ENCODE measurements at regions not wholly inside any gene's neighbourhood (a gene's known extent, or its start where the extent isn't known, plus 50 kb on each side); places are given as distances from the start of the nearest gene placed in this dataset.
A peak's percentile ranks its signal among the peaks of the same experiment; 100 is the strongest.

DNA sequence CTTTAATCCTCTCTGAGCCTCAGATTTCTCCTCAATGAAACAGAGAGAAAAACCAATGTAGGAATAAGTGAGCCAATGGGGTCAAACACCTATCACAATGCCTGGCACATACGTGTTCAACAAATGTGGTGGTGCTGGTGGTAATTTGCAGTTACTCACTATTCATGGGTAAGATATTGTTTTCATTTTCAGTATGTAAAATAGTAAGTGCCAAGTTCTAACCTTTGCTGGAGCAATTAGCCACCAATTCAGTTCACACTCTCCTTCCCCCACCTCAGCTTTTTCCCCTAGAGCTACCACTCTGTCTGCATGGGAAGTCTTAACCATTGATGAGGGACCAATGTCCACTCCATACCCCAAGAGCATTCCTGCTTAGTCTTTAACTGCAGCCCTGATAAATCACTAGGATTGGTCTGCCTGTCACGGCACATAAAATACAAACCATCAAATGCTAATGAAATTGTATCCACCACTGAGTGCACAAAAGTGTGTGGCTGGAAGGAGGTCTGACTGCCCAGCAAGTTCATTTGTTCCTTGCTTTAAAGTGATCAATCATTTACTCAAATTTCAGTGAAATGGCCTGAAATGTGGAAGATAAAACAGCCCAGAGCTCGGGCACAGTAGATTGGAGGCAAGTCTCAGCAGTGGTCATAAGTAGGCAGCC lies 187.4 kb upstream of the API5 start:
- H3K4me1 ChIP-seq = no peaks in the 10 kb centered on the region
- no peaks in the 10 kb centered on the region for H3K27me3 ChIP-seq
- no peaks in the 10 kb centered on the region for H3K9me3 ChIP-seq
- no peak overlapping the region for H3K4me3 ChIP-seq
- TF ChIP-seq, protein P1, sequence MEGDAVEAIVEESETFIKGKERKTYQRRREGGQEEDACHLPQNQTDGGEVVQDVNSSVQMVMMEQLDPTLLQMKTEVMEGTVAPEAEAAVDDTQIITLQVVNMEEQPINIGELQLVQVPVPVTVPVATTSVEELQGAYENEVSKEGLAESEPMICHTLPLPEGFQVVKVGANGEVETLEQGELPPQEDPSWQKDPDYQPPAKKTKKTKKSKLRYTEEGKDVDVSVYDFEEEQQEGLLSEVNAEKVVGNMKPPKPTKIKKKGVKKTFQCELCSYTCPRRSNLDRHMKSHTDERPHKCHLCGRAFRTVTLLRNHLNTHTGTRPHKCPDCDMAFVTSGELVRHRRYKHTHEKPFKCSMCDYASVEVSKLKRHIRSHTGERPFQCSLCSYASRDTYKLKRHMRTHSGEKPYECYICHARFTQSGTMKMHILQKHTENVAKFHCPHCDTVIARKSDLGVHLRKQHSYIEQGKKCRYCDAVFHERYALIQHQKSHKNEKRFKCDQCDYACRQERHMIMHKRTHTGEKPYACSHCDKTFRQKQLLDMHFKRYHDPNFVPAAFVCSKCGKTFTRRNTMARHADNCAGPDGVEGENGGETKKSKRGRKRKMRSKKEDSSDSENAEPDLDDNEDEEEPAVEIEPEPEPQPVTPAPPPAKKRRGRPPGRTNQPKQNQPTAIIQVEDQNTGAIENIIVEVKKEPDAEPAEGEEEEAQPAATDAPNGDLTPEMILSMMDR (IDR thresholded peaks at IDR 0.05) = no peak
- H3K27ac ChIP-seq = no peak overlapping the region
- no peaks in the 10 kb centered on the region for H3K36me3 ChIP-seq
- DNase-seq (ENCODE audit: low spot score) = no peak

DNA sequence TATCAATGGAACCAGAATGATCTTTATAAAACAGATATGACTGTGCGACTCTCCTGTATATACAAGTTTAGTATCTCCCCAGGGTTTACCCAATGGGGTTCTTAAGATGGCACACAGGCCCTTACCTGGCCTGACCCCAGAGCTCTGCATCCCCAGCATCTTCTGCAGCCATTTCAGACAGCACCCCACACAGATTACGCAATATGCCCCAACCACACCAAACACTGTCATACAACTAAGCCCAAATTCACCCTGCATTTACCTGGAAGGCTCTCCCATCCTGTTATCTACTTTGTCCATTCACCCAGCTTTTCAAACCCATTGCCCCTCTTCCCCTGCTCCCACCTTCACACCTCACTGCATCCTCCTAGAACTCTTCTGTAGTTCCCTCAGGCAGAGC lies 182.5 kb upstream of the API5 start:
- Histone ChIP-seq H3K36me3 (no peaks in the 10 kb centered on the region), H3K27ac (no peak overlapping the region), H3K27me3 (no peaks in the 10 kb centered on the region), H3K4me3 (no peak overlapping the region), H3K9me3 (no peaks in the 10 kb centered on the region), H3K4me1 (no peaks in the 10 kb centered on the region)
- DNase-seq (ENCODE audit: low spot score) = no peak
- TF ChIP-seq, protein P1 (IDR thresholded peaks at IDR 0.05) = no peak

DNA sequence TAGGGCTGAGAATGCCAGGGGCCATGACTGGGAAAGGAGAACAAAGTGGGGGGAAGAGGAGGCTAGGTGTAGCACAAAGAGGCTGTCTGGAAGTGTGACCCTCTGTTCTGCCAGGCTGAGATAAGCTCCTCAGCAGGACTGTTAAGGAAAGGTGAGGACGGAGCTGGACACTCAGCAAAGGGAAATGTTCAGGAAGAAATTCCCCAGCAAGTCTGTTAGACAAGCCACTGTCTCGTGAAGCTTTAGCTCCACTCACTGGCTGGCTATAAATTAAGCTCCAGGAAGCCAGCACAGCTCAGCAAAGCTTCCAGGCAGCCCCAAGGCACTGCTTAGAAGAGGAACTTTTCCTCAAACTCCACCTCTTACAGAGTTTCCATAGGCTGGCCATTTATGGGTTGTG lies 181.2 kb upstream of the API5 start:
- no peak for DNase-seq (ENCODE audit: low spot score)
- H3K9me3 ChIP-seq = no peaks in the 10 kb centered on the region
- no peak overlapping the region for H3K4me3 ChIP-seq
- no peaks in the 10 kb centered on the region for H3K4me1 ChIP-seq
- no peak overlapping the region for H3K27ac ChIP-seq
- H3K36me3 ChIP-seq = no peaks in the 10 kb centered on the region
- no peaks in the 10 kb centered on the region for H3K27me3 ChIP-seq
- TF ChIP-seq, protein P1 (IDR thresholded peaks at IDR 0.05) = peak in 1 of 2 donors; percentile 27

DNA sequence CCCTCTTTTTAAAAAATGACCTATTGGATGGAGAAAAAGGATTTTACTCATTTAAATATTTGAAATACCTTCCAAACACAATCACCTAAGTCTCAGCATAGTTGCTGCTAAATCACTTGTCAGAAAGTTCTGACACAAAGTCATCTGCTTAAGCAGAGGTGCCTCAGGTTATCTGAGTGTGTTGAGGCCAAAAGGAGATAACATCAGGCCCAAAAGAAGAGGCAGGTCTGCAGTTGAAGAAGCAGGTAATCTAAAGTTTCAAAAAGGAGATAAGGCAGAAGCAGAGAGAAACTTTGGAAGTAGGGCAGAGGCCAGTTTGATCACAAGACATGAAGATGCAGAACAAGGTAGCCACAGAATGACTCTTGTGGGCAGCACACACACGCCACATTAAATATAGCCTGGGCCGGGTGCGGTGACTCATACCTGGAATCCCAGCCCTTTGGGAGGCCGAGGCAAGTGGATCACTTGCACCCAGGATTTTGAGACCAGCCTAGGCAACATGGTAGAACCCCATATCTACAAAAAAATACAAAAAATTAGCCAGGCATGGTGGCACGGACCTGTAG lies 175.7 kb upstream of the API5 start:
- no peak overlapping the region for H3K27ac ChIP-seq
- TF ChIP-seq, protein P1 (IDR thresholded peaks at IDR 0.05) = no peak
- no peaks in the 10 kb centered on the region for H3K9me3 ChIP-seq
- H3K4me1 ChIP-seq = no peaks in the 10 kb centered on the region
- DNase-seq (ENCODE audit: low spot score) = no peak
- no peaks in the 10 kb centered on the region for H3K36me3 ChIP-seq
- H3K27me3 ChIP-seq = no peaks in the 10 kb centered on the region
- no peak overlapping the region for H3K4me3 ChIP-seq

DNA sequence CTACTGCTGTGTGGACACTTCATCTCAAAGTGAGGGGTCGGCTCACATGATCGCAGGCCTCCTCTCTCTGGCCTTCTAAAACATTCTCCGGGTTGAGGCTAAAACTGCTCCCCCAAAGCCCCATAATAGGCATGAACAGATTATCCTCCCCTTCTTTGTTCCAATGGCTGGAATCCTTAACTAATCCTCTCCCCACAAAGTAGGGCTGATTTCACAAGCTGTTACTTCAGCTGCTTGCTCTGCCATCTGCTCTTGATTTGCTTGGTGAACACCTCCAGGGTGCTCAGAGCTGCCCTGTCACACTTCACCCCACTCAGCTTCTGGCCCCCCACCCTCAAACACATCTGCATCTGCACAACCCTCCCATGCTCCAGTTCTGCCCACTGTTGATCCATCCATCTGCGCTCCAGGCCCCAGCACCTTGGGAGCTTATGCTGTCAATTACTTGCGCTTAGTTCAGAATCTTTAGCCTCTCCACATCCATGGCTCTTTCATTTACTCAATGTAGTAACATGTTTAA lies 173.1 kb upstream of the API5 start:
- DNase-seq (ENCODE audit: low spot score) = no peak
- Histone ChIP-seq H3K4me1 (no peaks in the 10 kb centered on the region), H3K27ac (no peak overlapping the region), H3K36me3 (no peaks in the 10 kb centered on the region), H3K27me3 (no peaks in the 10 kb centered on the region), H3K4me3 (no peak overlapping the region), H3K9me3 (peaks cover 0 to 9% of the 10 kb centered on the region in 2 donors)
- TF ChIP-seq, protein P1 (IDR thresholded peaks at IDR 0.05) = no peak
